GM18873 (cell line): ENCODE measurements at regions not wholly inside any gene's neighbourhood (a gene's known extent, or its start where the extent isn't known, plus 50 kb on each side); places are given as distances from the start of the nearest gene placed in this dataset.

Source experiments
- ATAC-seq: cut with Tn5 transposase; IDR thresholded peaks from one replicate; pipeline ENCODE4 v1.9.1; 2021; ENCODE audit warnings: mild to moderate bottlenecking, moderate library complexity, moderate number of reproducible peaks; ENCODE audit not compliant: unreplicated experiment, low FRiP score

- ATAC-seq = no peak
These were observed 196.9 kb upstream of the PLET1 start for GRCh38 chr11:112457532-112457931.

DNA sequence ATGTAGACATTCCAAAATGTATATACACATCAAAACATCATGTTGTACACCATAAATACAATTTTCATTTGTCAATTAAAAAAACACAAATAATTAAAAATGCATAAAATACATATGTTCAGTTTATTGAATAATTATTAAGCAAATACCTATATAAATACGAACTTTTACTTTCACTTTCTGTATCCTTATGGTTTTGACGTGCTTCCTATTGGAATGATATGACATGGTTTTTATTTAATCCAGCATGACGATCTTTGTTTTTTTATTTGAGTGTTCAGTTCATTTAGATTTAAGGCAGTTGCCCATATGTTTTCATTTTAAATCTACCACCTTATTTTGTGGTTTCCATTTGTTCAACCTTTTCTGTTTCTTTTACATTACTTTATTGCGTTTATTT, 198.3 kb upstream of the PLET1 start:
- no peak for ATAC-seq

DNA sequence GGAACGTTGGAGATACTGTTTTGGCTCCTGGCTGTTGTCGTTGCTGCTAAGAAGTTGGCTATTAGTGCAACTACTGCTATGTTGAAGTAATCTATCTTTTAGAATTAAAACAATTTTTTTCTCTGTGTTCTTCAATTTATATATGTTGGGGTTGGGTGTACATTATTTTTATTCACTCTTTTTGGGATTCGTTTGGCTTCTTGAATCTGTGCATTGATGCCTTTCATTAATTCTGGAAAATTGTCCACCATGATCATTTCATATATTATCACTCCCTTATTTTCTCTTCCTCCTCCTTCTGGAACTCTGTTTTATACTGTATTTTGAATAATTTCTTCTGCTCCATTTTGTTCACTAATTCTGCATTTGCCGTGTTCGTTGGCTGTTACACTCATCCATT, 199.5 kb upstream of the PLET1 start:
- ATAC-seq = no peak

- no peak for ATAC-seq
These were observed 204.3 kb upstream of the PLET1 start for GRCh38 chr11:112464949-112465348.

DNA sequence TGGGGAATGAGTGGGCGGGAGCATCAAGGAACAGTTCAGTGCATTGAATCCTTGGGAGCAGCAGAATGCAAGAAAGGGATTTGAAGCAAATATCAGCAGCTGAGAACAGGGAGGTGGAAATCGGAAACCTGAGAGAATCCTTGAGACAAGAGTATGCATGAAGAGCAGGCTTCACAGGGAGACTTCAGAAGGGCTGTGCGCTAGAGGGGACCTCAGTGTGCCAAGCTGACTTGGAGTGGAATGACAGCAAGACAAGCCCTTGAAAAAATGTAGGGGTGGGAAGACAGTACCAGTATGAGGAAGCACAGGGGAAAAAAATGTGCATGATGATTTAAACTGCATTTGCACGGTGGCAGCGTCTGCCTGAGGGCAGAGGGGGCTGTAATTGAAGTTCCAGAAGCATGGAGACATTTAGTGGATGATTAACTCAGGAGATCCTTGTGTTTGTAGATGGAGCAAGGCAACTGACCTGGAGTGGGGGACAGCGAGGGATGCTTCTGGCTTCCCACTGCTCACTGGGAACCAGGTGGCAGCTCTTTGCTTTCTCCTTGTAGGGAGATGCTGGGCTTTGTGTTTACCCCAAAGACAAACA, 204.9 kb upstream of the PLET1 start:
- ATAC-seq = no peak

GRCh38 chr11:112467721-112468120, 207.1 kb upstream of the PLET1 start:
- no peak for ATAC-seq

DNA sequence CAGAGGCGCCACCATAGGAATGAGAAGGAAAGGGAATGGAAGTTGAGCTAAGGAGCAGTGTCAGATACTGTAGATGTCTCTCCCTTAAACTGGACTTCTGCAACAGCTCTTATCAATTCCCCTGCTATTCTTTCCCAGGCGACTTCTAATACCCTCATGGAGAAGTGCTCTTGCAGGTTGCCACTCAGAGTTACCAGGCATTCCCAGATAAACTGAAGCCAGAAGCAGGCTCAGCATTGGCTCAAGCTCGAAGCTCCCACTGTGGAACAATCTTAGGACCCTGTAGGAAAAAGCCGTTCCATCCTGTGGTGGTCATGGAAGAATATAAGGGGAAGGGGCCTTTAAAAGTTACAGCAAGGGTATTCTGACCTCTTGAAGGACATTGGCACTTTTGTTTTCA, 208.7 kb upstream of the PLET1 start:
- no peak for ATAC-seq

- ATAC-seq = no peak
These were observed 209.7 kb upstream of the PLET1 start for GRCh38 chr11:112470355-112470754.

DNA sequence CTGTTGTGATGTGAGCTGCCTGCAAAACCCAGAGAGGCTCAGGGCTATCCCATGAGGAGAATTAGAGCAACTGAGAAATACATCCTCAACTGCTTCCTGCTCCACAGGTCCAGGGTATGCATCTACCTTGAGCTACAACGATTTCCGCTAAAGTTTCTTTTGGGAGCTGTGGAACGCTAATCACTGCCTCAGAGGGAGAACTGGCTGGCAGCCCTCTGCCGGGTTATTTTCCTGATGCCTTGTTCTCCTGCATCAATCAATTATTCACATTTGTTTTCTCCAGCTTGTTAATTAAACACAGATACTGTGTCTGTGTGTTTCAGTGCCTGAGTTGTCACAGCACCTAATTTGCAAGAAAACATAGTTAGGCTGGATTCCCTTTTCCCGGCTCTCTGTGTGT, 211.1 kb upstream of the PLET1 start:
- no peak for ATAC-seq

DNA sequence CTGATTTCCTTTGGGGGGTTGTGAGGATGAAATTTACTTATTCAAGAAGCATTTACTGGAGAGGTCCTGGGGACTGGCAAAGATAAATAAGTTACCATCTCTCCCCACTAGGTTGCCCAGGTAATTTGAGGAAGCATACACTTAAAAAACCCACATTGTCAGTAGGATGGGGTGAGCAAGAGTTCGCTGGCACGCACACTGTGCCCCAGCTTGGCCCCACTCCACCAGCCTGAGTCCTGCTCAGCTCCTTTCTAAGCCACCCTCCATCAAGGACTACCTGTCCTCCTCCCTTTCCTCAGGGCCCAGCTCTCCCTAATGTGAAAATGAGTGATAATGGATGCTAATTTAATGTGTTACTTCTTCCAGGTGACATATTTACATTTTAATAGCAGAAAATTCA, 216.5 kb upstream of the PLET1 start:
- ATAC-seq = no peak

DNA sequence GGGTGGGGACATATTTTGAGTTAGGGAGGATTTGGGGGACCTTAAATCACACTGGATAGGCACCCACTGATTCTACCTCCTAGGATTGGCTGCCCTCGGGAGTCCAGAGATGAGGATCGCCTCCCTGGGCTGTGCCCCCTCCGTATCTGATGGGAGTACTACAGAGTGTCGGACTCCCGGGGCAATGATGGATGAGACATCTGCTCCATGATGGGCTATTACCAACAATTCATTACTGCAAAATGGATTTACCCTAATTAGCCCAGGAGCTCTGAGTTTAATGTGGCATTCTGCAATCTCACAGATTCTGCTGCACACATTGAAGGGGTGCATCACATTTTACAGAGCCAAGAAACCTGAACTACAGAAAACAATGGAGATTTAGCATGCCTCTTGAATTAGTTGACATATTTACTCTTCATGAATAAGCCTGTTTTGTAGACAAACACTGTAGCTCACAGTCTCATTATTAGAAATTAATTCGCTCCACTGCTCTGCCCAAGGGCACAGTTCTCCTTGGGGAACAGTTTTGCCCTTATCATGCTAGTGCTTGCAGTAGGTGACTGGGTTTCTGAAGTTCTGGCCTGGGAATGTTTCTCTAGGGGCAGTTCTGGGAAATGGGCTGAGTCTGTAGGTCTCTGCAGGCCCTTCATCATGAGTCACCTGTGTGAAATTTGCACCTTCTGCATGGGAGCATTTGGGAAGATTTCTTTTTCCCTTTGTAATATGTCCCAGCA, 217.1 kb upstream of the PLET1 start:
- no peak for ATAC-seq

GRCh38 chr11:112478806-112479205, 218.1 kb upstream of the PLET1 start:
- no peak for ATAC-seq

DNA sequence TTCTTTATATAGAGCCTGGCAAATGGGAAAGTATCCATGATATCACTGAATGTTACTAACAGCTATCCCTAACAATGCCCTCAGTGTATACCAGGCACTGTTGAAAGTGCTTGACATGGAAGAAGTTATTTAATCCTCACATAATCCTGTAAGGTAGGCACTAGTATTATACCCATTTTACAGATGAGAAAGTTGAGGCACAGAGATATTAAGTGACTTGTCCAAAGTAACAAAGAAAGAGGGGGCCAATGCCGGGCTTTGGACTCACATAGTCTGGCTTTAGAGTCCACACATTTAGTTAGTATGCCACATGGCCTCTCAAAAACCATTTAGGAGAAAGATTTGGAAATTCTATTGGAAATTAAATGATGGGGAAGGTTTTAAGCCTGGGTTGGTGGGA, 220.8 kb upstream of the PLET1 start:
- ATAC-seq = no peak

DNA sequence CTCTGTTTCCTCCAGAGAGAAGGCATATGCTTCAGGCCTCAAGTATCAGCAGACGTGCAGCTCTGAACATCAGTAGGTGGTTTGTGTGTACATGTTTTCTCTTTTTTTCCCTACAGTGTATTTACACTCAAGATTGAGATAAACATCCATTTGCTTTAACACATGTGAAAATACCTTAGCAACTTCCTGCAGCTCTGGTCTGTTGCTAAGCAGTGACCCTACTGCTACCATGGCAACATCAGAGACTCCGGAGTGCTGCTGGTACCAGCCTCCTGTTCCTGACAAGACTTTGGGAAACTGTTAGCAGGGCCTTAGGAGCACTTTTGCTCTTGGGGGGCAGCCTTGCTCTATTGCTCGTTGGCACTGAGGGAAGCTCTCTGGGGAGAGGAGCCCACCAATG, 221.2 kb upstream of the PLET1 start:
- no peak for ATAC-seq

DNA sequence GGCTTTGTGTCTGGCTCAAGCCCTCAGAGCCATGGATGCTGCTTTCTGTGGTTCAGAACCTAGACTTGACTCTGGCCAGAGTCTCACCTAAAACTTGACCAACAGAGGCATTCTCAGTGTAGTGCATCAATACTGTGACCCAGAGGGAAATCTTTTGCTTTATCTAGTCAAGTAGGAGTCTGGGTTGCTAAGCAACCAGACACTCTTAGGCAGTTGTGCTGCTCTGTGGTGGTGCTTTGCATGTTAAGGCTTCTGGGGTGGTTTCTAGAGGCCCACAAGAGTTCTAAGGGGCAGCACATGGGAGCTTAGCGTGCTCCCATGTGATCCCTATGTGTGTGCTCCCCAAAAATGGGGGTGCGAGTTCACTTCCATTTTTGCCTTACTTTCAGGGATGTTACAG, 224.6 kb upstream of the PLET1 start:
- no peak for ATAC-seq

GRCh38 chr11:112497826-112498225, 237.2 kb upstream of the PLET1 start:
- ATAC-seq = no peak

GRCh38 chr11:112498701-112499100, 238.0 kb upstream of the PLET1 start:
- no peak for ATAC-seq

DNA sequence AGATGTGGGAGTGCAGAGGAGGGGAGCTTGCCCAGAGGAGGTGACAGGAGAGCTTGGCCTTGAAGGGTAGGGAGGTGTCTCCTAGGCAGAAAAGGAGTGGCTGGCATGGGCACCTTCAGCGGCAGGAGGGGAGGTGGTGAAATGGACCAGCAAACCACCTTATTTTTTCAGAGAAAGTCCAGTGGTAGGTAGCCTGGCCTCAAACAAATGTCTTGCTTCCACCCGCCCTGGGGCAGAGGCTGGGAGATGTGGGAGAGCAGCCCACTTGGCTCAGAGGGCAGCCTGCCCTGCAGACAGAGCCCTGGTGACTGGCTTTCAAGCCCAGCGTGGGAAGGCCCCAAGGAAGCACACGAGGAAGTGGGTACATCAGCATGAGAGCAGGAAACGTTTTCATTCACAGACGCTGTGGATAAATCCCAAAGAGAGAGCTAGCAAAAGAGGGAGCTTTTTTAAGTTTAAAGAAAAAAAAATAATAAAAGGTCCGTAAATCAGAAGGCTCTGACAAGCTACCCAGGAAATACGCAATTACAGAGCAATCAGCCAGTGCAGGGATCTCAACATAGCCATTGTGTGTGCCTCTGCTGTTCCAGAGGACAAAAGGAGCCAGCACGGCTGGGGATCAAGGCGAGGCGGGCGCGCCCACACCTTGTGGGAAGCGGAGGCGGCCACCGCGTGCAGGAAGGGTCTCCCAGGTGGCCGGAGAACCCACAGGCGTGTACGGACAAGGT, 238.7 kb upstream of the PLET1 start:
- no peak for ATAC-seq

GRCh38 chr11:112499881-112500204, 239.2 kb upstream of the PLET1 start:
- ATAC-seq = no peak

DNA sequence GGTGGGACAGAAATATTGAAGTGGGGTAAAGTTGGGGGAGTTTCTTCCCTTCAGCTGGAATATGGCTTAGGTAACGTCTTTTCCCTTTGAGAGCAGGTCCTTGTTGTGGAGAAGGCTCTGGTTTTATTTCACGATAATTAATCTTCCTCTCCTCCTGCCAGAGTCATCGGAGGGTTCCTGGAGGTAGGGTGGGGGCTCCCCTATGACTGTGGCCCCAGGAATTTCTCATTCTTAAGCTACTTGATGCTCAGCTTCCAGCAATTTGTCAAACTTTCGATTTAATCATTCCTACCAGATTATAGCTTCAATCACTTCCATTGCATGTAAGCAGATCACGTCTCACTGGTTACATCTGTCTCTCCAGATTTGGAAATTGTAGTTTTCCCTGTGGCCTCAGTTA, 242.8 kb upstream of the PLET1 start:
- ATAC-seq = no peak

GRCh38 chr11:112504056-112504455, 243.4 kb upstream of the PLET1 start:
- ATAC-seq = no peak

DNA sequence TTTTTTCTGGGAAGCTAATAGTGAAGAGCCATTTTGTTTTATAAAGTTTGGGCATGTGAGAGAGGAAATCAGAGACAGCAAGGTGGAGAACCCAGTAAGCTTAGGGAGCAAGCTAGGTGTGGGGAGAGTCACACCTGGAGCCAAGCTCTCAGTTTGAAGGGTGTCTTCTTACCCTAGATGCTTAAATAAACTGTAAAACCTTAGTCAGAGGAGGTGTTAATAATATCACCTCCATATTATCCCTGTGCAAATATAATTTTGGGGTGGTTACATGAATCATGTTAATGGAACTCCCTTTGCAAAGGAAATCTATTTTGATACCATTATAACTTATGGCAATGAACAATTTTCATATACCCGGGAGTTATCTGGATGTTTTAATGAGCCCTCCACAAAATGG, 246.2 kb upstream of the PLET1 start:
- no peak for ATAC-seq
